ENCODE measurements at regions not wholly inside any gene's neighbourhood (a gene's known extent, or its start where the extent isn't known, plus 50 kb on each side); places are given as distances from the start of the nearest gene placed in this dataset.

DNA sequence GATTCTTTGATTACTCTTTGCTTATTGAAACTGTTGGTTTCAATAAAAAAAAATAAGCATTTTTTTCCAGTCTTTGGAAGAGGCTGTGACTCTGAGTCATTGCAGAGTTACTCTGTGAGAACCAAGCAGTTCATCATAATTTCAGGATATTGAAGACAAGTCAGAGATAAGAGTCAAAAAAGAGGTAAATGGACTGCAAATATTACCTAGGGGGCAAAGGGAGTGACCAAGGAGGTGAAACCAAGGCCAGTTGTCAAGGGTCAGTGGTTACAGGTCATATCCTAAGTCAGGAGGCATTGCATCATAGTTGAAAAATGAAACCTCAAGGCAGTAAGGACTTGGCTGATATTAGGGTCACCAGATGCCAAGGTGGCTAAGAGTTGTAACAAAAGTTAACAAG is 597.1 kb upstream of the USP24 start:
- H3K9me3 ChIP-seq, result no peaks in the 10 kb centered on the region
- intact Hi-C loops (cut with DNase I; ENCODE audit: low total_unique reads), result no loop called here
- H3K36me3 ChIP-seq (ENCODE audit: low read depth, missing control alignments), result no peaks in the 10 kb centered on the region
- no peak for TF ChIP-seq CTCF (IDR thresholded peaks at IDR 0.05)
- TF ChIP-seq POLR2A (IDR thresholded peaks at IDR 0.05), result no peak
- no peaks in the 10 kb centered on the region for H3K4me1 ChIP-seq
- DNase-seq, result no peak
- no peaks in the 10 kb centered on the region for H3K27me3 ChIP-seq
- H3K27ac ChIP-seq, result no peak overlapping the region
- no peak overlapping the region for H3K4me3 ChIP-seq

DNA sequence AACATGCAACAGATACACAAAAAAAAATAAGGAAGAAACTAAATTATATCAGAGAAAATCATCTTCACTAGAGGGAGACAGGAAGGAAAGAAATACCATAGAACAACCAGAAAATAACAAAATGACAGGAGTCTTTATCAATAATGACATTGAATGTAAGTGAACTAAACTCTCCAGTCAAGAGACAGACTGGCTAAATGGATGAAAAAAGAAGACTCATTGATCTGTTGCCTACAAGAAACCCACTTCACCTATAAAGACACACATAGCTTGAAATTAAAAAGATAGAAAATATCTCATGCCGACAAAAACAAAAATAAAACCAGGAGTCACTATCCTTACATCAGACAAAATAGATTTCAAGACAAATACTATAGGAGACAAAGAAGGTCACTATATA is 593.1 kb upstream of the USP24 start:
- Histone ChIP-seq H3K36me3 (ENCODE audit: low read depth, missing control alignments) (no peaks in the 10 kb centered on the region), H3K9me3 (no peaks in the 10 kb centered on the region), H3K4me3 (no peak overlapping the region), H3K27ac (no peak overlapping the region), H3K4me1 (no peaks in the 10 kb centered on the region), H3K27me3 (no peaks in the 10 kb centered on the region)
- intact Hi-C loops (cut with DNase I; ENCODE audit: low total_unique reads), result no loop called here
- no peak for DNase-seq
- TF ChIP-seq POLR2A (IDR thresholded peaks at IDR 0.05) (no peak), CTCF (IDR thresholded peaks at IDR 0.05) (no peak)
- 92 to 97% methylated on average over 1 of the region's 1 CpG for WGBS, 2 donors

GRCh38 chr1:55803429-55803828 is 588.3 kb upstream of the USP24 start:
- H3K4me1 ChIP-seq, result peaks cover 5% of the 10 kb centered on the region
- 82 to 86% methylated on average over 2 of the region's 2 CpGs for WGBS, 2 donors
- no peak for DNase-seq
- H3K27ac ChIP-seq, result no peak overlapping the region
- TF ChIP-seq CTCF (IDR thresholded peaks at IDR 0.05), result no peak
- no peak for TF ChIP-seq POLR2A (IDR thresholded peaks at IDR 0.05)
- no peak overlapping the region for H3K4me3 ChIP-seq
- H3K36me3 ChIP-seq (ENCODE audit: low read depth, missing control alignments), result no peaks in the 10 kb centered on the region
- H3K9me3 ChIP-seq, result no peaks in the 10 kb centered on the region
- H3K27me3 ChIP-seq, result no peaks in the 10 kb centered on the region
- intact Hi-C loops (cut with DNase I; ENCODE audit: low total_unique reads), result no loop called here

DNA sequence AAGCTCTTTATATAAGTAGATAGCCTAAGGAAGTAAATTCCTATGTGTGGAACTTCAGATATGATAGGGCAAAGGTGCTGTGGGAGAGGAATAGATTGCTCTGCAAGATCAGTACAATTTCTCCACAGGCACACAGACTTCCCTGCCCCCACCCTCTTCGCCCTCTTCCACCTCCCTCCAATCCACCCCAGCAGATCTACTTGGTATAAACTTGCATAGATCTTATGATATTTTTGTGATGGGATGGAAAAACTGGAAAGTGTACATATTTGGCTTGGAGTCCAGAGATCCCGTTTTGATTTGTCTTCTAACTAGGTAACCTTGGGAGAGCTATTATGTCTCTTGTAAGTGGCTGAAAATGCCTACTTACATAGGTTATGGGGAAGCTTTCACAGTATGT is 586.3 kb upstream of the USP24 start:
- TF ChIP-seq POLR2A (IDR thresholded peaks at IDR 0.05) (no peak), CTCF (IDR thresholded peaks at IDR 0.05) (no peak)
- intact Hi-C loops (cut with DNase I; ENCODE audit: low total_unique reads), result no loop called here
- Histone ChIP-seq H3K27ac (no peak overlapping the region), H3K4me3 (no peak overlapping the region), H3K27me3 (no peaks in the 10 kb centered on the region), H3K4me1 (peaks cover 5% of the 10 kb centered on the region), H3K9me3 (no peaks in the 10 kb centered on the region), H3K36me3 (ENCODE audit: low read depth, missing control alignments) (no peaks in the 10 kb centered on the region)
- 83 to 86% methylated on average over 2 of the region's 2 CpGs for WGBS, 2 donors
- no peak for DNase-seq

DNA sequence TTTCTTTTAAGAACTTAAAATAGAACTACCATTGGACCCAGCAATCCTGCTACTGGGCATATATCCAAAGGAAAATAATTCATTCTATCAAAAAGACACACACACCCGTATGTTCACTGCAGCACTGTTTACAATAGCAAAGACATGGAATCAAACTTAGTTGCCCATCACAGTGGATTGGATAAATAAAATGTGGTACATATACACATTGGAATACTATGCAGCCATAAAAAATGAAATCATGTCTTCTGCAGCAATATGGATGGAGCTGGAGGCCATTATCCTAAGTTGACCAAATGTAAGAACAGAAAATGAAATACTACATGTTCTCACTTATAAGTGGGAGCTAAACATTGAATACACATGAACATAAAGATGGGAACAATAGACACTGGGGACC is 585.3 kb upstream of the USP24 start:
- no peaks in the 10 kb centered on the region for H3K9me3 ChIP-seq
- H3K27me3 ChIP-seq, result no peaks in the 10 kb centered on the region
- no peak overlapping the region for H3K27ac ChIP-seq
- no peak overlapping the region for H3K4me3 ChIP-seq
- no peaks in the 10 kb centered on the region for H3K36me3 ChIP-seq (ENCODE audit: low read depth, missing control alignments)
- intact Hi-C loops (cut with DNase I; ENCODE audit: low total_unique reads), result no loop called here
- TF ChIP-seq CTCF (IDR thresholded peaks at IDR 0.05) (no peak), POLR2A (IDR thresholded peaks at IDR 0.05) (no peak)
- H3K4me1 ChIP-seq, result peaks cover 5% of the 10 kb centered on the region
- DNase-seq, result no peak
- 67 to 71% methylated on average over 1 of the region's 1 CpG for WGBS, 2 donors

Measured in testis (tissue), 2 donors.